Stimulated activated CD8-positive, alpha-beta memory T cell treated with anti-CD3 and anti-CD28 coated beads, Interleukin-12 subunit alpha, Interleukin-12 subunit beta, amount 100 ng/mL, for 1 hour (primary cell): ENCODE measurements at regions not wholly inside any gene's neighbourhood (a gene's known extent, or its start where the extent isn't known, plus 50 kb on each side); places are given as distances from the start of the nearest gene placed in this dataset.
"Not testable (repeated sequence)": the region's sequence is repeated elsewhere in the genome, so short reads cannot be mapped to it uniquely, and the experiment has no call there.

Experiments
- DNase-seq: peaks from one replicate; pipeline ENCODE4 v3.0.0-alpha.2; 2020; ENCODE audit warnings: low read depth

DNA sequence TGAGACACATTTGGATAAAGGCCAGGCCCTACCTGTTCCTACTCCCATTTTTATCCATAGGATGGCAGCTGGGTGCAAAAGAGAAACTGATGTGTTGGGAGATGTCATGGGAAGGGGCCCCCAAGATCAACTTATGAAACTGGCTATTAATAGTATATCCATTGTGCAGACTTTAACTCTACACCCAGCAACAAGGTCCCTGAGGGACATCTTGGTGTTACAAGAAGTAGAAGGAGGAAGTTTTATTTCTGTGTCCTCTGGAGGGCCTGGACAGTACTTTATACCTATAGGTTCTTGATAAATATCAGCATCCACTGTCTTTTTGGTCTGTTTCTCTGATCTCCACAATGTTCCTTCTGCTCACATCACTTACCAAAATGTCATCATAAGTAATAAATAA lies 84.6 kb downstream of the BTG1 start:
- no peak for DNase-seq

DNA sequence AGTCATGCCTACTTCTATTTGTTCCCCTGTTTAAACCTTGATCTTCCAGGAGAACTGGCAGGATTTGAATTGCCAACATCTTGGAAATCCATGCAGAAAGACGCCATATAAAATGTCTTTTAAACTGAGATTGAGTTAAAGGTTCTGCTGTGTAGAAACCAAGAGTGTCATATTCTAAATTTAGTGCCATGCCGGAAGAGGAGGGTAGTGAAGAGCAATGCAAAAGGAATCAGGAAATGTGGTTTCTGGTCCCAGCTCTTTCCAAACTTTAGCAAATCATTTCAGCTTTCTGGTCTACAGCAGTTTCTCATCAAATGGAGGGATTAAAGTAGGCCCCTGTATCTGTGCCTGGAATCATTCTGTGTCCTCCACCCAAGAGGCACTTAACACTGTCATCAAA lies 85.7 kb downstream of the BTG1 start:
- no peak for DNase-seq

DNA sequence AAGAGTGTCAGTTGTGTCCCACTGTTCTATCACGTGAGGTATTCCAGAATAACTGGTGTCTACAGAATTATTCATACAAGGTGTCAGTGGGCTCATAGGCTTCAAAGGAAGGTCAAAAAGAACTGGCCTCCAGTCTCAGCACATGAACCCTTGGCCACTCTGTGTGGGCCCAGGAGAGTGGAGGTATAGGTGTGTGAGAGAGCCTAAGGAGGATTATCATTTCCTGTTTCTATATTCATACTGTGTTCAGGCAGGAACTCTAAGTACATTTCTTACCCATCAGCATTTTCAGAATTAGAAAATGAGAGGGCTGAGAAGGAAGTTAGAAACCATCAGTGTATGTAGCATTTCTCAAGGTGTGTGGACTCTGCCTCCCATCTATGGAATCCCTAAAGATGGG lies 87.0 kb downstream of the BTG1 start:
- DNase-seq: no peak

DNA sequence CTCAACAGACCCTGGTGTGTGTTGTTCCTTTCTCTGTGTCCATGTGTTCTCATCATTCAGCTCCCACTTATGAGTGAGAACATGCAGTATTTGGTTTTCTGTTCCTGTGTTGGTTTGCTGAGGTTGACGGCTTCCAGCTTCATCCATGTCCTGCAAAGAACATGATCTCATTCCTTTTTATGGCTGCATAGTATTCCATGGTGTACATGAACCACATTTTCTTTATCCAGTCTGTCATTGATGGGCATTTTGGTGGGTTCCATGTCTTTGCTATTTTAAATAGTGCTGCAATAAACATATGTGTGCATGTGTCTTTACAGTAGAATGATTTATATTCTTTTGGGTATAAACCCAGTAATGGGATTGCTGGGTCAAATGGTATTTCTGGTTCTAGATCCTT lies 88.9 kb downstream of the BTG1 start:
- not testable (repeated sequence) for DNase-seq

DNA sequence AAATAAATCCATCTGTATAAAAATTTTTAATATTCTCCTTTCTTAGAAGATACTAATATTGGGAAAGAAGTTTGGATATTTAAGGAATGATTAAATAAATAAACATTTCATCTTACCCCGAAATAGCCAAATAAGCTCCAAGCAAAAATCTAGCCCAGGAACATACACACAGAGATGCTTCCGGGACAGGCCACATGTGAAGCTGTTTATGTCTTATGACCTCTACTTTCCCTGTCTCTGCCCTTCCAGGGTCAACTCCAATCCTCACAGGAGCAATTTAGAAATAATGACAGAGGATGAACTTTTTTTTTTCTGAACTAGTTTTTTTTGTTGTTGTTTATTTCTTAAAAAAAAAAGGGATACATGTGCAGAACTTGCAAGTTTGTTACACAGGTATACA lies 89.4 kb downstream of the BTG1 start:
- no peak for DNase-seq

DNA sequence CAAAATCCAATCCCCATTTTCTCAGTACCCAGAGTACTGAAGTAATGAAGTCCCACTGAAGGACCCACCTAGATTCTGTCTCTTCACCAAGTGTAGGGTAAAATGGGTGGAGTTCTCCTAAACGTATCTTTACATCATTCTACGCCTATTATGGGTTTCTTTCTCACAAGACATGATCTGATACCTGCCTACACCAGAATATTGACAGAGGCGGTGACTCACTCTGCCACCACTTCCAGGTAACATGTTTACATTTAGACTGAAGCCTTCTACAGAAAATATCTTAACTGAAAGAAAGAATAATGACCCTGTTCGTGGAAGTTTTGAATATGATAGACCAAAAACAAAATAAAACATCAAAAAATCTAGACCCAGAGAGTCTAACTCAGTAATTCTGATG lies 89.8 kb downstream of the BTG1 start:
- peak; percentile 39 for DNase-seq

DNA sequence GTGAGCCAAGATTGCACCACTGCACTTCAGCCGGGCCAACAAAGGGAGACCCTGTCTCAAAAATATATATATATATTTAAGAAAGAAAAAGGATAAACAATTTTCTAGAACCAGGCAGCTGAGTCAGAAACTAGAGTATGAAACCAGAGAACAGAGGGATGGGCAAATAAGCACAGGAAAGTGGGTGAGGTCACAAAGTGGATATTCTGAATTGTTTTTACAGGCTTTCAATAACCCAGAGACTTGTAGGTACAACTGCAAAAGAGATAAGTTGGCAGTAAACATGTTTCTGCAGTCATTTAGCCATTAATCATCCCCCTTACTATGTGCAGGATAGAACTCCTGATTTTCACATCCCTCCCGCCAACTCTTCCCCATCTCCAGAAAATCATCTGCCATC lies 94.2 kb downstream of the BTG1 start:
- DNase-seq: no peak

DNA sequence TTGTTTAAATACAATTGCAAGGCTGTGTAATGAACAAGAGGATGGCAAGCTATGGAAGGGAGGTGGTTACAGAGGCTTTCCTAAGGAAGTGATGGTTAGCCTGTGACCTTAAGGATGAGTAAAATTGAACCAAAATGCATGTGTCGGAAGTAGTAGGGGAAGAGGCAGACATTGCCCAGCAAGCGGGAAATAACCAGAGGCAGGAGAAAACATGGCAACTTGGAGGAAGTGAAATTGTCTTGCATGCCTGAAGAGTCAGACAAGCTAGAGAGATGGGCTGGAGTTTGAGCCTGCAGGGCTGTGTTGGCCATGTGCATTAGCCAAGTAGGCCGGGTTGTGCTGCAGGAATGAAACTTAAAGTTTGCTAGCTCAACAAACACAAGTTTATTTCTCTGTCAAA lies 96.2 kb downstream of the BTG1 start:
- no peak for DNase-seq

DNA sequence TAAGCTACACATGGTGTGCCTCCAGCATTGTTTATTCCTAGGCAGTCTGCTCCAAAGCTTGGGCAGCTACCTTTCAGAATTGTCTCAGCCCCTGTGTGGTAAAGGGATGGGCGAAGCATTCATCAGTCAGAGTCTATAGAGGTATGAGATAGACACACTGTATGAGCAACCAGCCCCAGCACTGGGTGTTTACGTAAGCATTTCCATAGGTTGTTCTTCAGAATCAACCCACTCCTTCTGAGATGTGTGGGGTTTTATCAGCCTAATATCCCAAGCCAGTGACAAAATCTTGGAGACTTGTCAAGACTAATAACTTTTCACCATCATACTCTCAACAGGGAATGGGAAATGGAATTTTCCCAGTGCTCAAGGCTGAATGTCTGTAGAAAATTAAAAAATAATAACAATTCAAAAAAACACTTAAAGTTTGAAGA lies 98.2 kb downstream of the BTG1 start:
- no peak for DNase-seq

DNA sequence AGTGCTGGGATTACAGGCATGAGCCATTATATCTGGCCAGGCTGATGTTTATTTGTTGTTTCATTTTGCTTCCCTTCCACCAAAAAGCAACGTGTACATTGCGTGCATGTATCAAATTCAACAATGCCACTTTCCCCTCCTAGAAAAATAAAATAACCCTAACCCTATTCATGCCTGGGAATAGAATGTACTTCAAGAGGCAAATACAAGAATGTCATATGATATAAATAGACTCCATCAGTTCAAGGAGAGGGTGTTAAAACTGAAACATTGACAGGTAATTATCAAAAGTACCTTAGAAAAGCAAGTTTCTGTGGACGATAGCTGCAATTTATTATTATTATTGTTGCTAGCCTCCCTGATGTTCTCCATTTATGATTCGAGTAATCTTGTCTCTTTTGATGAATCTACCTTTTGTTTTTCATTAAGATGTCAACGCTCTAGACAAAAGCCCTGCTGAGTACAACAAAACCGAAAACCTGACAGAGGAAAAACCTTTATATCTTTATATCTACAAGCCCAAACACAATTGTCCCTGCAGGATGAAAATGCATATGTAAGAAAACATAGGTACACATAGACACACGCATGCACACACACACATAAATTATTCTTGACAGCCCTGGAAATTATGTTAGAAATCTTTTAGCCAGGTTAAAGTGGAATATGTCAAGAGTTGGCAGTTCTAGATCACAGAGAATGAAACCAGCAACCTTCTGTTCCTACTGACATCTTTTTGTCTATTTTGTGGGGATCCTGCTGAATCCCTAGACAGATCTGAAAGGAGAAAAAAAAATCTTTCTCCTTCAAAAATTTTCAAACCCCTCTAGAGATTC lies 98.9 kb downstream of the BTG1 start:
- no peak for DNase-seq

DNA sequence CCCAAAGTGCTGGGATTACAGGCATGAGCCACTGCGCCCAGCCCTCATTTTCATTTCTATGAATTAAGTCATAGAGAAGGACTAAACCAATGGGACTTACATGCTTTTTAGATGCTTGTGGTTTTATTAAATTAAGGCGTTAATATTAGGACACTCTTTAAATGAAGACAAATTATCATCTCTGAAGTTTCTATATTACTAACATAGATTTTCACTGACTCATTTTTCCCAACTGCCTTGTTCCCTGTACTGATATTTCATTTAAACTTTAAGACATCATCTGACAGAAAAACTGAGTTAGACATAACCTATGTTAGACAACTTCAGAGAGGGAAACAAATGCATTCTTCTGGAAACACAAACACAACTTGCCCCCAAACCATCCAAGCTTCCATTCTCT lies 99.8 kb downstream of the BTG1 start:
- no peak for DNase-seq

DNA sequence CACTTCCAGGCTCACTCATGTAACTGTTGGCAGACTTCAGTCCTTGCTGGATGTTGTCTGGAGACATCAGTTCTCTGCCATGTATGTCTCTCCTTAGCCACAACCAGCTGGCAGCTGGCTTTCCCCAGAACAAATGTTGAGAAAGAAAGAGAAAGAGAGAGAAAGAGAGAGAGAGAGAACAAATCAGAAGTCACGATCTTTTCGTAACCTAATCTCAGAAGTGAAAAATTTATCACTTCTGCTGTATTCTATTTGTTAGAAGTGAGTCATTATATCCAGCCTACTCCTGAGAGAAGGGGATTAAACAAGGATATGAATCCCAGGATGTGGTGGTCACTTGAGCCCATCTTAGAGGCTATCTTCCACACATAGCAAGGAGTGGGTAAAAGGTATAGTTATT lies 101.2 kb downstream of the BTG1 start:
- no peak for DNase-seq

DNA sequence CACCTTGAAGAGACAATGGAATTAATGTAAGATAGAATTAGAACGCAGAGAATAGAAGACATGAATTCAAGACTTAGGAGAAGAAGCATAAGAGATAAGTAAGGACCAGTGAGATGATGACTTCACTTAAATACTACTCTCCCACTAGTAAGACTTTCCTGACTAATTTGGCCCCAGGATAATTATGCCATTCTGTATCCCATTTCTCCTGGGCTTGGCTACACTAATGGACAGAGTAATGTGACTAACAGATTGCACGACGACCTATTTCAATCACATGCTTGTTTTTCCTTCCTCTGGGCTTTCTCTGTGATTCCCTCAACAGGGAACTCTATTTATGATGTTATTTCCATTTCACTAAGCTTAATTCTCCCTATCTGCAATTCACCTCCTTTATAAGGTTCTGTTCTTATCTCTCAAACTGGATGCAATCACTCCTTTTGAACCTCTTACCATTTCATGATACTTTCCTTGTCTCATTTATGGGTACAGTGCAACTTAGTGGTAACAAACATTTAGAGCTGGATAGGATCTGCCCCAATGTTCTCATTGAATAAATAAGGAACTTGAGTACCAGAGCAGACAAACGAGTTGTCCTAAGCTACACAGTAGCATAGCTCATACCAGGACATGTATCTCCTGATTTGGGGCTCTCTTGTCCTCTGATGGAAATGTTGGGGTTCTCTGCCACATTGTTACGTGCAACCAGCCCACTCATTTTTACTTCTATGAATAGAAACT lies 102.7 kb downstream of the BTG1 start:
- DNase-seq: no peak

DNA sequence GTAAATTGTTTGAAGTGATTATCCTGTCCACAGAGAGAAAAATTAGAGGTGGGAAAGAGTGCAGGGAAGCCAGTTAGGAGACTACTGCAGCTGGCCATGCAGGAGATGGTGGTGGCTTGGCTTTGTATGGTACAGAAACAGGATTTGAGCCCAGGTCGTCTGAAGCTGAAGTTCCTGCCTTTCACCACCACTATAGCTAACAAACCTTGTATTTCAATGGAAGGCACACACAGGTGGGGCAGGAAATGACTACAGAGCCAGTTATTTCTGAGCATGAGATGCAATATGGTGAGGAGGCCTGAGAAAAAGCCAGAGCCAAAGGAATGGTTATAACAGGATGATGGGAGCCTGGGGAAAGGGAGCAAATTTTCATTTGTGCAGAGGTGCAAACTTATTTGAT lies 103.9 kb downstream of the BTG1 start:
- DNase-seq: no peak

DNA sequence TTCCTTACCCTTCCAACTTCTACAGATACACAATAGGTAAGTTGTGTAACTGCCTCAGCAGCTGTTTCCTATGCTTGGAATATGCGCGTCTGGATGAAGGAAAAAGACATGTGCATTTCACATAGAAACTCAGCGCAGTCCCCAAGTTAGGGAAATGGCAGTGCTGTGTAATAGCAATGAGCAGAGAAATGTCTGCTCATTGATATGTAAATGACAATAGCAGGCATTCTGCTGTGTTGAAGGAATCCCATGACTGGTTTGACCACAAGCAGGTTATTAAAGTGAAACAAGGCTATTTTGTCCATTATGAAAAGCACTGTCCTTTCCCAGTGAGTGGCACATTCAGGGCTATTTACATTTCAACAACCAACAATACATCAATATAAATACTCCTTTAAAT lies 106.6 kb downstream of the BTG1 start:
- DNase-seq: no peak

DNA sequence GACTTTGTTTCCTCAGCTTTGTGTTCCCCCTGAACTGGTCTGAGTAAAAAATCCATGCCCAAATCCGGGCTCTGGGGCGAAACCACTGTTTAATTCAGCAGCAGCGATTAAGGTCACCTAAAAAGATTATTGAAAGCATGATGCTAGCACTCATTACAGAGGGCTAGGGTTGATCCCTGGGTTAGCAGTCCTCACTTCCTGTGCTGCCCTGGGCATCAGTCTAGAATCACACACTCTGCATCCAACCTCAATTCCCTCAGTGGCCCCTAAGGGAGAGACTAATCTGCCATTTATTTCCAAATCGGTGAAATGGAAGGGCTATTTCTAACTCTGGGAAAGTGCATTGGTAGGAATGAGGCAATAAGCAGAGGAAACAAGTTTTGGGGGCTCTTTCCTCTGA lies 107.2 kb downstream of the BTG1 start:
- no peak for DNase-seq

DNA sequence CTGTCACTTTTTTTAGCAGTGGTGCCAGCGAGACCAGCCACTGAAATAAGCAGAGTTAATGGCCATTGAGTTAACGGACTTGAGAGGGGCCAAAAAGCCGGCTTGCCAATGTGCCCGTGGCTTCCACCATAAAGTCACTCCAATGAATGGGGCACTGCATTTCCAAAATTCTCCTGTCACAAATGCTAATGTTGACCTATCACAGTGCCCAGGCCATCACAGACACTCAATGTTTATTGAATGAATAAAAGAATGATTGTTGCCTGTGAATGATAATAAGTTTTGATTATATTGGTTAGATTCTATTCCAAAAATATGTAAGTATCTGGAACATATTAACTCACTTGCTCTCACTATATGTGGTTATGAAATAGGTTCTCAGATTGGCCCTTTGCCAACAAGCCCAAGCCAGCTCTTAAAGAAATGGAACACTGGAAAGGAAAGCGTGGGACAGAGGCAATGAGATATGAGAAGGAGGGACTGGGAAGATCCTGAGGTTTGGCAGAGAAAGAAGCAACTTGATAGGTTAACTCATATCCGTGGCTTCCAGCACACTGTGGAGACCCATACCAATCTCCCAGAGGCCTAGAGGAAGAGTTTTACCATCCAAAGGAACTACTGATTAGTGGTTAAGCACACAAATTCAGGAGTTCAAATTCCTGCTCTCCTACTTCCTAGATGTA lies 108.7 kb downstream of the BTG1 start:
- DNase-seq: no peak

DNA sequence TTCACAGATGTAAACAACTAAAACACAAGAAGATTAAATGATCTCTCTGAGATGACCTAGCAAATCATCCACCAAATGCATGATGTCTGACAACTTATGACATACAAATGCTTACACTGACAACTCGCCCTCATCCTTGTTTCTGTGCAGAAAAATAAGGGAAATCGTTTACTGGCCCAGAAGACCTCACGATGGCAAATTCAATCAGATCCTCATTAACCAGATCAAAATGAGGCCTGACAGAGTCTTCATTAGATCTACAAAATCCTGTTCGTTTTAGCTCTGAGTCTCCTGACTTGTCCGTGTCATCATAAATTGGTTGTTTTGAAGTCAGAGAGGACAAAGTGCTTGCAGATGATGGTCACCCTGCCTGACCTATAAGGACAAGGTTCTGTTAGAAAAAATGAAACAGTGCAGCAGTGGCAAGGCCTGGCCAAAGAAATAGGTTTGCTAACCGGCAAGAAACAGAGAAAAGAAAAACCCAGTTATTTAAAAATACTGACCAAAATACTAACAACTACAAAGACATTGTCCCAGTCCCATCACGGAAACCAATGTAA lies 109.5 kb downstream of the BTG1 start:
- DNase-seq: no peak

DNA sequence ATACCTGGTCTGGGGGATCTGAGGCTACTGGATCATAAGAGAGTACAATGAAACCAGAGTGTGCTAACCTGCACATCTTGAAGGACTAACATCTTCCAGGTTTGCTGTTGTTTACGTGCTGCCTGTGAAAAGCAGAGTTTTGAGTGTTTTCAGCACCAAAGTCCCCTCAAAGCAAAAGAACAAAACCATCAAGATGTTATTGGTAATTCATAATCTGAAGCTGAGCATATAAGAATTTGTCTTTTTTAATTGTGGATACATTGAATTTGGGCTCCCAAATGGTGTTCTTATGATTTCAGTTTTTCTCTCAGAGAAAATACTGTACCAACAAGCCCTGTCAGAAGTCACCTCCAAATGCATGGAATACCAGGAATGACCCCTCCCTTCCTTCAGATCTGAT lies 110.2 kb downstream of the BTG1 start:
- DNase-seq: no peak

DNA sequence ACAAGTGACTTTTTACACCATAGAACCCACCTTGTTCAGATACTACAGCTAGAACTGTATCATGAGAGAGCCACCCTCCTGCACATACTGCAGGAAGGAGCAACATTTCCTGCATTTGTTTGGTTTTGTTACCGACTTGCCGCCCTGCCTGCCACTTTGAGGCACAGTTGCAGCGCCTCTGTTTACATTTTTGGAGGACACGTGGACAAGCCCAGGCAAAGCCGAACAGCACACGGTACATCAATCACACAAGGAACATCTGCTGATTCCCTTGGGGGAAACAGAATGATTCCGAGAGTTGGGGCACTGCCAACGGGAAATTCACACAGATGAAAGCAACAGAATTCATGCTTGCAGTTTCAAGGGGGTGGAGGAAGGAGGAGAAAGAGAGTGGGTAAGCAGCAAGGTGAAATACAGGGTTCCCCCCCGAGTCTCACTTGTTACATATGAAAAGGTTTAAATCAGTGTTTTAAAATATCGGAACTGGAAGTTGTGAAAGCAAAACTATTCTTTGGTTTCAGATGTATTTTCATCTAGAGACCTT lies 110.7 kb downstream of the BTG1 start:
- DNase-seq: no peak

DNA sequence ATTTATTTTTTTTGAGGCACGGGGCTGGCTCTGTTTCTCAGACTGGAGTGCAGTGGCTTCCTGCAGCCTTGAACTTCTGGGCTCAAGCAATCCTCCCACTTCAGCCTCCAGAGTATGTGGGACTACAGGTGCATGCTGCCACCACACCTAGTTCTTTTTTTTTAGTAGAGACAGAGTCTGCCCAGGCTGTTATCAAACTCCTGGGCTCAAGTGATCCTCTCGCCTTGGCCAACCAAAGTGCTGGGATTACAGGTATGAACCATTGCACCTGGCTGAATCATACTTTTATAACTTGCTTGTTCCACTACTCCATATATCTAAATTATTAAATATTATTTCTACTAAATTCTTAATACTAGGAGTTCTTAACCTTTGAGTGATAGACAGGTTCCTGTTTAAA lies 111.6 kb downstream of the BTG1 start:
- DNase-seq: no peak

DNA sequence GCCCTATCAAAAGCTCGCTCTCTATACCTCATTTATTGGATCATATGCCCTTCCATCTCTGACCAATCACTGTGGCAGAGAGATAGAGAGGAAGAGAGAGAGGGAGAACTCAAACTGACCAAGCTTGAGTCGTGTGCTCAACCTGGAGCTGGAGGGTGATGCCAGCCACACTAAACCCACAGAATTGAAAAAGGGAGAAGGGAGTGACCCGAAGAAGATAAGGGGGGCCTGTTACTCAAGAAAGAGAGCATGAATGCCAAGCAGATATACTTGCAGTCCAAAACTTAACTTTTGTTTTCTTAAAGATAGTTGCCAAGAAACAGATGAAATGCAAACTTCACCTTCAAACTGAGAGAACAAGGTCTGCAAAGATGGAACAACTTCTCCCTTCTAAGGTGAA lies 112.7 kb downstream of the BTG1 start:
- no peak for DNase-seq

DNA sequence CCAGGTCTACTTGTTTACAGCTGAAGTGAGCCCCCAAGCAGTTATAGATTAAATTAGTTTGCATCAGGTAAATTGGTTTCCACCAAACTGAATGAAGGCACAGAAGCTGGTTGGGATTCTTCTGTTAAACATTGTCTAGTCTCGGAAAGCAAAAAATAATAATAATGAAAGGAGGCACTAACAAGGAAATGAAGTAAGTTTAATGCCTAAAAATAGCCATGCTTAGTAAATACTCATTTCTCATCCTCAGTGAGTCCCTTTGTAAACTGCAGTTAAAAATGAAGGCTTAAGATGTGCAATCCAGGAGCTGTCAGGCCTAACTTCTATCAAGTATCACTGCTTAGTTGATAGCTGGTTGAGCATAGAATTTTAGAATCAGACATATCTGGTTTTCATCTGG lies 113.5 kb downstream of the BTG1 start:
- no peak for DNase-seq
